ENCODE measurements at regions not wholly inside any gene's neighbourhood (a gene's known extent, or its start where the extent isn't known, plus 50 kb on each side); places are given as distances from the start of the nearest gene placed in this dataset.
A peak's percentile ranks its signal among the peaks of the same experiment; 100 is the strongest.

DNA sequence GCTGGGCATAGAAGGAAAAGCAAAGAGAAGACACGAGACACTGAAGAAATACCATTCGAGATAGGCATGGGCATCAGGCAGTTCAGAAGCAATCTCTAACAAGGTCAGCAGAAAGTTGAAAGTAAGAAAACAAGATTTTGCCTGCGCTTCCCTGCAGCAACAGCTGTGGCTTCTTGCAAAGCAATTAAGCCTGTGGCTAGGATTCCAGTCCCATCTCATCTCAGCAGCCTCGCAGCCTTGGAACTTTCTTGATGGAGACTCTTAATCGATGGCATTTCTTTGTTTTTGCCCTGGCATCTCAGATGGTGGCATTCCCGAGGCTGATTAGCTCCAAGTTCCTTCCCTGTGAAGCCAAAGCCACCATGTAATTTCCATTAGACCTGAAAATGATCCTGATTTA, 64.6 kb upstream of the SPAG17 start:
- no peak for DNase-seq

DNA sequence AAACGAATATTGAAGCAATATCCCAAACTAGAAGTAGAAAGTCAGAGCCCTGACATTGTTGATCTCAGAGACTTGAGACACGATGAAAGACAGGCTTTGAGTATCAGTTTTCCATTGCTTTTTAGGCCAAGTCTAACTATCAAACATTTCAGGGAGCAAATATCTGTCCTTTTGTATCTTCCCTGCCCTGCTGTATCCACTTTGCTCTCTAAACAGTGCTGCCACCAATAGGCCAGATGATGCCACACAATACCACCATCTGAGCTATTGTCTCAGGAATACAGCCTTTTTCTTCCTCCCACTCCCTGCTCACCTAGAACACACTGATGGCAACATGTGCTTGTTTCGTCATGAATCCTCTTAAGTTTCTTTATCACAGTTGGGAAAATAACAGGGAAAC, 62.6 kb upstream of the SPAG17 start:
- no peak for DNase-seq

DNA sequence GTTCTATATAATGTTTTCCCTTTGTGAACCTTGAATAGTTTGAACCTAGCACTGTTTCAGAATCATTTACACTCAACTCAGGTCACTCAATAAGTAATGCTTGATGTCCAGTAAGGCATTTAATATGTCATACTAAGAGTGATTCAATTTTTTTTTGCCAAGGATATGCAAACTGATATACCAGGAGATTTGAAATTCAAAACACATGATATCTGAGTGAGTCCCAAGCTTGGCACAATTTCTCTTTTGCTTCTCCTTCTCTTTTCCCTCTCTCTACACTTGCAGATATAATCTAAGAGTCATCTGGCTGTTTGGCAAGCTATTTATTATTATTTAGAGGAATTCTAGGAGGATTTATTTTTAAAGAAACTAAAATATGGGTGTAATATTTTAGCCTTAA, 61.6 kb upstream of the SPAG17 start:
- DNase-seq = no peak

DNA sequence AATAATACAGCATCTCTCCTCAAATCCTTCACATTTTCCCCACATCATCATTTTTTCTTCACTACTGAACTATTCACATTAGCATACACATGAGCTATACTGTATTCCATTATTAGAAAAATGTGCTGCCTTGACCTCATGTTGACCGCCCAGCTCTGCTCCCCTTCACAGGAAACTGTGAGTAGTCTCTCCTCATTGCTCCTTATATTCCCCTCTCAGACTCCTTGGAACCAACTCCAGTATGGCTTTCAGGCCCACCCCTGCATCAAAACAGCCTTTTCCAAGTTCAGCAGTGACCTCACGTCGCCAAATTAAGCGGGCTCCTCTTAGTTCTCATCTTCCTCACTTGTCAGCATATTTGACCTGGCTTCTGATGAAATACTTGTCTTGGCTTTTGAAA, 59.2 kb upstream of the SPAG17 start:
- DNase-seq = peak; percentile 64 to 75 (median 65)

DNA sequence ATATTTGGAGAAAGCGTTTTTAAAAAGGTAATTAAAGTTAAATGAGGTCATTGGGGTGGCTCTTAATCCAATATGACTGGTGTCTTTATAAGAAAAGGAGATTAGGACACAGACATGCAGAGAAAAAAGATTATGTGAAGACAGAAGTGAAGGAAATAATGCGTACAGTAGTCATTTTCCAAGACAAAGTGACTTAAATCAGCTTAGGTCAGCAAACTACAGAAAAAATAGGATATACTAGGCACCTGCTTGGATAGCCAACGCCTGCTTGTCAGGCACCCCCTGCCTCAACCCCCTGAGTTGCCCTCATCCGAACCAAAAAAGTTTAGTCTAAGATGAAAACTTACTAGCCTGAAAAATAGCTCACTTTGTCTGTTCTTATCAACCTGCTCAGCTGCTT, 58.2 kb upstream of the SPAG17 start:
- no peak for DNase-seq
